Fibroblast of skin of scalp (primary cell): ENCODE measurements at regions not wholly inside any gene's neighbourhood (a gene's known extent, or its start where the extent isn't known, plus 50 kb on each side); places are given as distances from the start of the nearest gene placed in this dataset.
A peak's percentile ranks its signal among the peaks of the same experiment; 100 is the strongest.
"Not testable (repeated sequence)": the region's sequence is repeated elsewhere in the genome, so short reads cannot be mapped to it uniquely, and the experiment has no call there.

Source experiments
- DNase-seq: peaks from one replicate; pipeline ENCODE4 v3.0.0-alpha.2; 2013

DNA sequence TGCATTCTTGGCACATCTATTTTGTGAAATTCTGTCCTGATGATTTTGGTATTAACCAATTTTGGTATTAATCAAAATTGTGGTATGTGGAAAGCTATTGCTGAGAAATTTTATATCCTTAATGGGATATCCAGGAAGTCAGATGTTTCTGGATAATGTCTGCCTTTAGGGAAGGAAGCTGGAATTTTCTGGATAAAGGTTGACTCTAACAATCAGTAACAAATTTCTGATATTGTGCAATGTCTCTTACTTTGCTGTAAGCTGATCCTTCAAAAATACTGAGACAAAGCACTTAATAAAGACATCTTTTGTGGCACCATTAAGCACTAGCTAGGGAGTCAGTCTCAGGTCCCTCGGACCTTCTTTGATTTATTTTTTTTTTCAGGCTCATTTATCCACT is 100.8 kb upstream of the UGP2 start:
- DNase-seq, result peak; percentile 31

GRCh38 chr2:63741884-63742579 is 99.7 kb upstream of the UGP2 start:
- peak; percentile 58 for DNase-seq

DNA sequence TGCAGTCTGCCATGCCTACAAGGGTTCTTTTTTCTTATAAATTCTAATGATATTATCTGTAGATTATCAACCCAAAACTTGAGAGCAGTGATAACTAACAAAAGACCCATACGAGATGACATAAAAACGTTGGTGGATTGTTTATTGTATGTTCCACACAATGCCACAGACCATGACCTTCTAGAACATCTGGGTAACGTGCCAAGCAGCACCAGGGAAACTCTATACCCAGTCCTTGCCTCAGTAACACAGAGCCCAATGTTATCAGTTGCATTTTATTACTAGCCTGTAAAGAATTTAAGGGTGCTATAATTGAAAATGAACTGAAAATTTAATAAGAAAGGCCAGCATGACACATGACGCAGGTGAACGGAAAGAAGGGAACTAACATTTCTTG is 99.1 kb upstream of the UGP2 start:
- no peak for DNase-seq

GRCh38 chr2:63743170-63743981 is 98.3 kb upstream of the UGP2 start:
- DNase-seq, result no peak

- no peak for DNase-seq
Observed at GRCh38 chr2:63743982-63744966, 97.4 kb upstream of the UGP2 start.

GRCh38 chr2:63746548-63746947 is 95.1 kb upstream of the UGP2 start:
- DNase-seq, result not testable (repeated sequence)

GRCh38 chr2:63751901-63752300 is 89.8 kb upstream of the UGP2 start:
- no peak for DNase-seq

- peak; percentile 64 for DNase-seq
Observed at GRCh38 chr2:63755216-63755615, 86.5 kb upstream of the UGP2 start.

DNA sequence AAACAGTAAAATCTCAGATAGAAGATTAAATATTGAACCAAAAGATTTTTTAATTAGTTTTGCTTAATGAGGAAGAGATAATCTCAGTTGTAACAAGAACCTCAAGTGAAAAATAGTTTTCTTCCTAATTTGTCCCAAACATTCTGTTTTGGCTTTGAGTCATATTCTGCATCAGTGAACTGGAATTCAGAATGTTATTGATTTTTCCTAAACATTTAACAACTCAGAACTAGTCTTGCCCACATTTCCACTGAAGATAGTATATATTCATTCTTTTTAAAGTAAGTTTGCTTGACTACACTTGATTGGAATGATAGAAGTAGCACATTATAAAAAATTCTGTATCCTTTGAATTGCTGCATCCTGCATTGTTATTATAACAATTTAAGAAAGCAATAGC is 85.7 kb upstream of the UGP2 start:
- peak; percentile 82 for DNase-seq

DNA sequence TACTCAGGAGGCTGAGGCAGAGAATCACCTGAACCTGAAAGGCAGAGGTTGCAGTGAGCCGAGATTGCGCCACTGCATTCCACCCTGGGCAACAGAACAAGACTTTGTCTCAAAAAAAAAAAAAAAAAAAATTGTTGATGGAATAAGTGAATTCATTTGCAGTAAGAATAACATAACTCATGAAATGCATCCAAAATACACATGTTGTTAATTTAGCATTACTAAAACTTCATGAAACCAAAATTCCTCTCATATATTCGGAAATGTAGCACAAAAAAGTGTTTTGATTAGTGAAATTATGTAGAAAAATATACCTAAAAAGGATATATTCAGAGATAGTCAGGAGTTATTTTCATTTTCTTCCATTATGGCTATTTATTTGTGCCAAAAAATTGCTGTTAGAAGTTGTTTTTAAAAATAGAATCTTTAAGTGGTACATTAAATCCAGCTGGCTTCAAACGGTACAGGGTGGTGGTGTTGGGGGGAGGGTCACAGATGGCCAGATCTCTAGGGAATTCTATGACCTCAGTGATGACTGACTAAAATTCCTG is 78.2 kb upstream of the UGP2 start:
- DNase-seq, result peak; percentile 90

DNA sequence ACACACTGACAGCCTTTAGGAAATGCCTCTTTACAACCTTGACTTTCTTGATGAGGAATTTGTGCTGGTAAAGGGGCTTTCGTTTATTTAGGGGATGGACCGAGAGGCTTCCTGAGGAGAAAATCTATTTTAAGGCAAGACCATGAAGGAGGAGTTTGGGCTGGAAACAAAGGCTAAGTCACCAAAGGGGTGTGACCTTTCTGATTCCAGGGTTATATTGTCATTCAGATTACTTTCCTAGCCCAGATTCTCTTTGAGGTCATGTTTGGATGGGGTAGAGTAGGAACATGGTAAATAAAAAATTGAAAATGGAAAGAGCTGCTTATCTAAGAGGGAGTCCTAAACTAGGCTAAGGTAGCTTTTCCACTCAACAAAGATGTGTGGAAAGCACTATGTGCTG is 77.1 kb upstream of the UGP2 start:
- peak; percentile 41 for DNase-seq

DNA sequence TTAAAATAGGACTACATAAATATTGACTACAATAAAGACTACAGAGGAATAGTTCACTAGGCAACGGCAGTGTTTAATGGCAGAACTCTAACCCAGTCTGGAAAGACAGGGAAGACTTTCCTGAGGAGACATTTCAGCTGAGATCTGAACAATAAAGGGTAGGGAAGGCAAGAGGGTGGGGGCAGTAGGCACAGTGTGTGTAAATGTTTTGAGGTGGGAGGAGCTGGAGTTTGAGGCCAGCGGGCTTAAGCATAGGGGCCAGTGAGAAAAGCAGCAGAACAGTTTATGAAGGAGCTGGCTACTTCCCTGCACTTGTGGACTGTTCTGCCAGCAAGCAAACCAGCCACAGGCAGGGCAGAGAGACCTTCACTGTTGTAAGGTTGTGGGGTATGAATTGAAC is 76.6 kb upstream of the UGP2 start:
- DNase-seq, result no peak

GRCh38 chr2:63767307-63767706 is 74.4 kb upstream of the UGP2 start:
- DNase-seq, result no peak

- no peak for DNase-seq
Observed at GRCh38 chr2:63768051-63768450, 73.6 kb upstream of the UGP2 start.

GRCh38 chr2:63769915-63770314 is 71.8 kb upstream of the UGP2 start:
- DNase-seq, result no peak

GRCh38 chr2:63772061-63772460 is 69.6 kb upstream of the UGP2 start:
- DNase-seq, result peak; percentile 33

DNA sequence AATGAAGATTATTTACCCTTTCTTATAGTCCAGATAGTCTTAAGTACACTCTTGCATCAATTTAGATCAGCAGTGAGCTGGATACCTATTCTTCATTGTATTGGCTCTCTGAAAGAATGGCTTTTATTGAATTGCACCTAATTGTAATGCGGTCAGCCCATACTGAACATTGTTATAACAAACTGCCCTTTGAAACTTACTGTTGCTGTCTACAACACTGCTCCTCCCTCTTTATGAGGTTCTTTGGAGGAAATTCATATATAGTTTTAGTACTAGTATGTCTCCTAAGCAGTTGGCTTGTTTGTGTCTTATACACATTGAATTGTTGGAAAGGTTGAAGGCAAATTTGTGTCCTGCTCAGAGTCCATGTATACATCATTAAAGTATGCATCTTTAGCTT is 66.5 kb upstream of the UGP2 start:
- no peak for DNase-seq

DNA sequence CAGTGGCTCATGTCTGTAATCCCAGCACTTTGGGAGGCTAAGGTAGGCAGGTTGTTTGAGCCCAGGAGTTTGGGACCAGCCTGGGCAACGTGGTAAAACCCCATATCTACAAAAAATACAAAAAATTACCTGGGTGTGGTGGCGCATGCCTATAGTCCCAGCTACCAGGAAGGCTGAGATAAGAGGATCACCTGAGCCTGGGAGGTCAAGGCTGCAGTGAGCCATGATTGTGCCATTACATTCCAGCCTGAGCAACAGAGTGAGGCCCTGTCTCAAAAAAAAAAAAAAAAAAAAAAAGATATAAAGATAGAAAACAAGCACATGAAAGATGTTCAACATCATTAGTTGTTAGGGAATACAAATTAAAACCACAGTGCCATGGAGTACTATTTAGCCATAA is 65.3 kb upstream of the UGP2 start:
- no peak for DNase-seq

GRCh38 chr2:63777816-63778215 is 63.9 kb upstream of the UGP2 start:
- no peak for DNase-seq

- no peak for DNase-seq
Observed at GRCh38 chr2:63778391-63778790, 63.3 kb upstream of the UGP2 start.

GRCh38 chr2:63780518-63781155 is 61.1 kb upstream of the UGP2 start:
- DNase-seq, result no peak

GRCh38 chr2:63784461-63784860 is 57.2 kb upstream of the UGP2 start:
- DNase-seq, result no peak
